Ishikawa (cell line): ENCODE measurements at regions not wholly inside any gene's neighbourhood (a gene's known extent, or its start where the extent isn't known, plus 50 kb on each side); places are given as distances from the start of the nearest gene placed in this dataset.

Experiments used
- CEBPB ChIP-seq: IDR thresholded peaks from 2 replicates; pipeline ENCODE4 v1.6.1; 2012
- CREB1 ChIP-seq: IDR thresholded peaks from 2 replicates; pipeline ENCODE4 v1.6.1; 2012; ENCODE audit warnings: low read depth
- EGR1 ChIP-seq: IDR thresholded peaks from 2 replicates; pipeline ENCODE4 v1.6.1; 2012
- EP300 ChIP-seq: IDR thresholded peaks from 2 replicates; pipeline ENCODE4 v1.6.1; 2012; ENCODE audit warnings: borderline replicate concordance
- FOXM1 ChIP-seq: IDR thresholded peaks from 2 replicates; pipeline ENCODE4 v1.6.1; 2012; ENCODE audit warnings: low read depth, borderline replicate concordance
- NFIC ChIP-seq: IDR thresholded peaks from 2 replicates; pipeline ENCODE4 v1.6.1; 2012
- RAD21 ChIP-seq: IDR thresholded peaks from 2 replicates; pipeline ENCODE4 v1.6.1; 2012; ENCODE audit warnings: low read depth
- REST ChIP-seq: IDR thresholded peaks from 2 replicates; pipeline ENCODE4 v1.6.1; 2012; ENCODE audit warnings: low read depth, mild to moderate bottlenecking
- TAF1 ChIP-seq: IDR thresholded peaks from 2 replicates; pipeline ENCODE4 v1.6.1; 2012; ENCODE audit warnings: low read depth, mild to moderate bottlenecking
- TCF12 ChIP-seq: IDR thresholded peaks from 2 replicates; pipeline ENCODE4 v1.6.1; 2012; ENCODE audit warnings: low read depth
- TEAD4 ChIP-seq: IDR thresholded peaks from 2 replicates; pipeline ENCODE4 v1.6.1; 2012
- USF1 ChIP-seq: IDR thresholded peaks from 2 replicates; pipeline ENCODE4 v1.6.1; 2012
- YY1 ChIP-seq: IDR thresholded peaks from 2 replicates; pipeline ENCODE4 v1.6.1; 2012; ENCODE audit warnings: low read depth
- ZBTB7A ChIP-seq: IDR thresholded peaks from 2 replicates; pipeline ENCODE4 v1.6.1; 2012; ENCODE audit warnings: low read depth
- TF ChIP-seq, protein P1 (sequence below): IDR thresholded peaks from 2 replicates; pipeline ENCODE4 v1.6.1; 2012

- TF ChIP-seq RAD21 (peak; percentile 9; the same call in 1 of the 2 replicates), EGR1 (no peak)
Observed at GRCh38 chr5:10140195-10140973, 109.3 kb downstream of the ATPSCKMT start.

DNA sequence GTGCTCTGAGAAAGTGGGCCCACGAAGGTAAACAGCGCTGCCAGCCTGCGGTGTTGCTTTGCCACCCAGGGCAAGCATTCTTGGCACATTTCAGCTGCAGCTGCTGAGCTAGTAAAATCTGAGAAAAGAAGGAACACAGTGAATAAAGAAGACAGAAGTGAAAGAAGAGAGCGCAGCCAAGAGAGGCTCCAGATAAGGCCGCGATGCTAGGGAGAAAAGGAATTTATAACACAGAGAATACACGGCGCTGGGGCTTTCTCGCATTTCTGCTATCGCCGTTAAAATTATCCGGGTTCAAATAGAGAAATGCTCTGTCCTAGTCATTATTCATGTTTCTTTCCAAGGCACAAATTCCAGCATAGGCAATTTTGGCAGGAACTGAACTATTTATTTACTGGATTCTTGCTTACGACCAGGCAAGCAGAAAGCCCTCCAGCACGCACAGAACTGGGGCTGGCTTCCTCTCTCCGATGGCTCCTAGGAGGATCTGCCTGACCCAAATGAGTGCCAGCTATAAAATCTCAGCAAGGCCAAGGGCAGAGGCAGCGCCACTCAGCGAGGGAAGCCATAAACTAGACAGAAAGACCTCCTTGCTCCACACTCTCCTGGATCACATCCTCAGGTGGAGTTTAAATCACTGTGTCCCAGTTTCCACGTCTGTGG, 111.2 kb downstream of the ATPSCKMT start:
- TF ChIP-seq CREB1 (no peak), ZBTB7A (no peak), NFIC (no peak), YY1 (no peak), FOXM1 (no peak), CEBPB (no peak), TCF12 (no peak), EGR1 (no peak), EP300 (no peak)
- TF ChIP-seq, protein P1, sequence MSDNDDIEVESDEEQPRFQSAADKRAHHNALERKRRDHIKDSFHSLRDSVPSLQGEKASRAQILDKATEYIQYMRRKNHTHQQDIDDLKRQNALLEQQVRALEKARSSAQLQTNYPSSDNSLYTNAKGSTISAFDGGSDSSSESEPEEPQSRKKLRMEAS = no peak

DNA sequence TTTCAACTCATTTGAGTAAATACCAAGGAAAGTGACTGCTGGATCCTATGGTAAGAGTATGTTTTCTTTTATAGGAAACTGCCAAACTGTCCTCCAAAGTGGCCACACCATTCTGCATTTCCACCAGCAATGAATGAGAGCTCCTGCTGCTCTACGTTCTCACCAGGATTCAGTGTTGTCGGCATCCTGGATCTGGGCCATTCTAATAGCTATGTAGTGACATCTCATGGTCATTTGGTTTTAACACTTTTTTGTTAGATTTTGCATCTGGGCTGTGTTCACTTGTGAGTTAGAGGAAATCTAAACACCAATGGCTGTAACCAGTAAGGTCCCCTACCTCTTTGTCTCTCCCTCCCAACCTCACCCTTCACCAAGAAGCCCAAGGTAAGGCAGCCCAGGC, 115.9 kb downstream of the ATPSCKMT start:
- TF ChIP-seq, protein P1 = no peak
- peak; percentile 15; the same call in 1 of the 2 replicates for TF ChIP-seq RAD21

GRCh38 chr5:10130881-10131280, 118.8 kb downstream of the ATPSCKMT start:
- TF ChIP-seq, protein P1 = no peak
- no peak for TF ChIP-seq RAD21
- no peak for TF ChIP-seq CEBPB
- no peak for TF ChIP-seq USF1
- no peak for TF ChIP-seq NFIC
- TF ChIP-seq TCF12 = no peak
- no peak for TF ChIP-seq TAF1
- no peak for TF ChIP-seq FOXM1
- TF ChIP-seq ZBTB7A = no peak
- no peak for TF ChIP-seq YY1
- no peak for TF ChIP-seq CREB1
- TF ChIP-seq TEAD4 = no peak
- no peak for TF ChIP-seq EGR1
- TF ChIP-seq REST = no peak
- TF ChIP-seq EP300 = no peak

- TF ChIP-seq YY1 (no peak), RAD21 (no peak), EGR1 (no peak), NFIC (no peak), USF1 (no peak), REST (no peak), CEBPB (no peak), ZBTB7A (no peak), TEAD4 (no peak), FOXM1 (no peak), TCF12 (no peak), TAF1 (no peak), EP300 (no peak), CREB1 (no peak)
- TF ChIP-seq, protein P1 = no peak
Observed at GRCh38 chr5:10126900-10127299, 122.8 kb downstream of the ATPSCKMT start.
